Neuronal stem cell (in vitro differentiated cells): ENCODE measurements at regions not wholly inside any gene's neighbourhood (a gene's known extent, or its start where the extent isn't known, plus 50 kb on each side); places are given as distances from the start of the nearest gene placed in this dataset.

Experiments
- DNase-seq: peaks from one replicate; pipeline ENCODE4 v3.0.0-alpha.2; 2013; ENCODE audit warnings: low spot score
- H2AFZ ChIP-seq: one replicate; pipeline ENCODE4 v1.6.1; 2013; ENCODE audit warnings: mild to moderate bottlenecking, low read length, inconsistent platforms
- H2AK5ac ChIP-seq: 2 replicates; pipeline ENCODE4 v1.6.1; 2013; ENCODE audit warnings: low read depth, mild to moderate bottlenecking, inconsistent platforms, low read length, moderate library complexity, mixed read lengths
- H2BK120ac ChIP-seq: 2 replicates; pipeline ENCODE4 v1.6.1; 2013; ENCODE audit warnings: low read depth, mild to moderate bottlenecking, inconsistent platforms, low read length, moderate library complexity, mixed read lengths
- H2BK12ac ChIP-seq: one replicate; pipeline ENCODE4 v1.6.1; 2013; ENCODE audit warnings: low read length, inconsistent platforms
- H2BK15ac ChIP-seq: 2 replicates; pipeline ENCODE4 v1.6.1; 2013; ENCODE audit warnings: mild to moderate bottlenecking, low read length, inconsistent platforms, mixed read lengths
- H2BK5ac ChIP-seq: one replicate; pipeline ENCODE4 v1.6.1; 2013; ENCODE audit warnings: inconsistent platforms, mild to moderate bottlenecking, low read length, moderate library complexity
- H3K14ac ChIP-seq: one replicate; pipeline ENCODE4 v1.6.1; 2013; ENCODE audit warnings: low read length, inconsistent platforms
- H3K18ac ChIP-seq: 2 replicates; pipeline ENCODE4 v1.6.1; 2013; ENCODE audit warnings: low read length, inconsistent platforms
- H3K23ac ChIP-seq: 2 replicates; pipeline ENCODE4 v1.6.1; 2013; ENCODE audit warnings: low read depth, mild to moderate bottlenecking, mixed read lengths, low read length, inconsistent platforms; ENCODE audit not compliant: poor library complexity
- H3K27ac ChIP-seq: replicated peaks from 3 replicates; pipeline ENCODE4 v1.5.1; 2013; ENCODE audit warnings: low read length, inconsistent platforms
- H3K27me3 ChIP-seq, 3 experiments: 2 replicates each; pipeline ENCODE4 v1.6.1; 2013; ENCODE audit warnings: low read length in 3 of 3, mild to moderate bottlenecking in 2 of 3, inconsistent platforms in 1 of 3, low read depth in 1 of 3, mixed read lengths in 1 of 3, moderate library complexity in 1 of 3; ENCODE audit not compliant: control insufficient read depth in 3 of 3, insufficient read depth in 3 of 3
- H3K36me3 ChIP-seq, 2 donors: replicated peaks in 1 of 2; 2 replicates each; pipeline ENCODE4 v1.6.1; 2013; ENCODE audit warnings: low read length in 2 of 2; ENCODE audit not compliant: control insufficient read depth in 2 of 2, insufficient read depth in 2 of 2
- H3K4ac ChIP-seq: 2 replicates; pipeline ENCODE4 v1.6.1; 2013; ENCODE audit warnings: inconsistent platforms, mild to moderate bottlenecking, low read length, moderate library complexity
- H3K4me1 ChIP-seq, 2 donors: 1 replicate in 1 of 2; 2 replicates in 1 of 2; pipeline ENCODE4 v1.6.1; 2013; ENCODE audit warnings: low read length in 2 of 2, low read depth in 1 of 2; ENCODE audit not compliant: control insufficient read depth in 2 of 2, insufficient read depth in 1 of 2
- H3K4me2 ChIP-seq: one replicate; pipeline ENCODE4 v1.6.1; 2013; ENCODE audit warnings: mild to moderate bottlenecking, low read length, inconsistent platforms; ENCODE audit not compliant: insufficient read depth, poor library complexity, severe bottlenecking
- H3K4me3 ChIP-seq, 2 donors: 2 replicates each; pipeline ENCODE4 v1.5.1; 2013; ENCODE audit warnings: low read length in 2 of 2, mild to moderate bottlenecking in 2 of 2, inconsistent platforms in 1 of 2, moderate library complexity in 1 of 2
- H3K79me1 ChIP-seq: one replicate; pipeline ENCODE4 v1.6.1; 2013; ENCODE audit warnings: low read depth, mild to moderate bottlenecking, inconsistent platforms, low read length, moderate library complexity
- H3K9ac ChIP-seq: one replicate; pipeline ENCODE4 v1.6.1; 2013; ENCODE audit warnings: mild to moderate bottlenecking, low read depth, low read length, inconsistent platforms; ENCODE audit not compliant: poor library complexity
- H3K9me3 ChIP-seq, 2 donors: replicated peaks in 1 of 2; 2 replicates each; pipeline versions ENCODE3 to v1.6.1; 2013; ENCODE audit warnings: low read length in 2 of 2, mild to moderate bottlenecking in 2 of 2, inconsistent platforms in 1 of 2, low read depth in 1 of 2, mixed read lengths in 1 of 2, moderate library complexity in 1 of 2; ENCODE audit not compliant: control insufficient read depth in 2 of 2, insufficient read depth in 1 of 2
- H4K8ac ChIP-seq: one replicate; pipeline ENCODE4 v1.6.1; 2013; ENCODE audit warnings: low read depth, mild to moderate bottlenecking, inconsistent platforms, low read length, moderate library complexity
- H4K91ac ChIP-seq: one replicate; pipeline ENCODE4 v1.6.1; 2013; ENCODE audit warnings: low read length, low read depth, mild to moderate bottlenecking, inconsistent platforms; ENCODE audit not compliant: poor library complexity
- WGBS, 2 donors: extraction: QIAGEN DNeasy Blood & Tissue Kit; methylation state at CpG; one replicate each; pipeline ENCODE4 v1.1.7; 2013; ENCODE audit warnings: missing lambda C conversion rate in 2 of 2, mixed read lengths in 1 of 2; ENCODE audit not compliant: insufficient read length in 2 of 2, insufficient replicate concordance in 1 of 2; ENCODE audit errors: extremely low coverage in 2 of 2; 5-methylcytosine and 5-hydroxymethylcytosine counted together

DNA sequence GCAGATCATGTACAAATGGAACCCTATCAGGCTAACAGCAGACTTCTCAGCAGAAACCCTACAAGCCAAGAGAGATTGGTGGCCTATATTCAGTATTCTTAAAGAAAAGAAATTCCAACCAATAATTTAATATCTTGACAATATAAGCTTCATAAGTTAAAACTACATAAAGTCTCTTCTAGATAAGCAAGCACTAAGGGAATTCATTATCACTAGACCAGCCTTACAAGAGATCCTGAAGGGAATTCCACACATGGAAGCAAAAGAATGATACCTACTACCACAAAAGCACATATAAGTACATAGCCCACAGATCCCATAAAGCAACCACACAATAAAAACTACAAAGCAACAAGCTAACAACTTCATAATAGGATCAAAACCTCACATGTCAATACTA is 60.4 kb upstream of the SCAF11 start:
- Histone ChIP-seq H3K4ac (no peak overlapping the region), H3K9ac (no peak overlapping the region), H3K18ac (no peak overlapping the region)

DNA sequence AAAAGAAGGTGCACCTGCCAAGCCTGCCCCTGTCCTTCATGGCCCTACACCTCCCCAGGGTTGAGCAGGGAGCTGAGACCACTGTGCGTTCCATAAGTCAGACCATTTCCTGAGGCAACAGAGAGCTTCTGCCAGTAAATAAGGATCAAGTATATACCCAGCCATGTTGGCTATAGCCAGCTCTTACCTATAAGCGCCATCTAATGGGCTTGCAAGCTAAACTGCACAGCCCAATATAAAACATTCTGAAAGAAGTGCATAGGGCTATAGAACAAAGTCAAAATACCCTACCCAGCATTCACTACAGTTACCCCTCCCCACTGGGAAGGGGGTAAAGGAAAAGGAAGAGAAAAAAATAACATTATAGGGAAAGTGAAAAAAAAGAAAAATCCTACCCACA is 59.3 kb upstream of the SCAF11 start:
- no peak for DNase-seq
- Histone ChIP-seq H2AFZ (no peak overlapping the region), H3K4me3 (no peak overlapping the region)

More for the DNA sequence above, 60.4 kb upstream of the SCAF11 start:
- H2BK5ac ChIP-seq = no peak overlapping the region
- no peaks in the 10 kb centered on the region for H3K4me1 ChIP-seq
- H3K4me2 ChIP-seq = no peak overlapping the region
- H3K79me1 ChIP-seq = no peaks in the 10 kb centered on the region
- H2BK15ac ChIP-seq = no peak overlapping the region
- H3K14ac ChIP-seq = no peak overlapping the region
- H3K9me3 ChIP-seq = peaks cover 0 to 8% of the 10 kb centered on the region in 2 donors
- H2BK12ac ChIP-seq = no peak overlapping the region
- no peaks in the 10 kb centered on the region for H3K27me3 ChIP-seq
- DNase-seq = no peak
- H4K91ac ChIP-seq = no peak overlapping the region
- H3K36me3 ChIP-seq = no peaks in the 10 kb centered on the region
- H3K4me3 ChIP-seq = no peak overlapping the region
- no peak overlapping the region for H4K8ac ChIP-seq
- no peak overlapping the region for H2AK5ac ChIP-seq
- no peak overlapping the region for H3K23ac ChIP-seq
- no peak overlapping the region for H2BK120ac ChIP-seq
- no peak overlapping the region for H3K27ac ChIP-seq
- no peak overlapping the region for H2AFZ ChIP-seq

DNA sequence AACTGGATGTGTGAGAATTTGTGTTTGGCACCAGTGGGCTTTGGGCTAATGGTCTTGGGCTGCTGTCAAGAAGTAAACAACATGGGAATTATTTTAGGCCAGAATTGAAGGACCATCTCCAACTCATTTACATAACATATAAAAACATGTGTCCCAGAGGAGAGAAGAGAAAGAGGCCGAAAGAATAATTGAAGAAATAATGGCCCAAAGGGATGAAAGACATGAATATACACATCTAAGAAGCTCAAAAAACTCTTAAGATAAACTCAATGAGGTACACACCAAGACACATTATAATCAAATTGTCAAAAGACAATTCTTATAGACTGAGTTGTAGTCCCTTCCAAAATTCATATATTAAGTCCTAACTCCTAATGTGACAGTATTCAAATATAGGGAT is 56.1 kb upstream of the SCAF11 start:
- Histone ChIP-seq H2BK12ac (no peak overlapping the region), H3K9ac (no peak overlapping the region), H3K18ac (no peak overlapping the region), H3K14ac (no peak overlapping the region), H2AFZ (no peak overlapping the region), H3K4me3 (no peak overlapping the region), H3K27ac (no peak overlapping the region), H2BK120ac (no peak overlapping the region), H3K4me1 (no peaks in the 10 kb centered on the region), H3K36me3 (no peaks in the 10 kb centered on the region), H3K4ac (no peak overlapping the region), H2AK5ac (no peak overlapping the region), H3K79me1 (no peaks in the 10 kb centered on the region), H3K4me2 (no peak overlapping the region), H3K9me3 (peaks cover 0 to 8% of the 10 kb centered on the region in 2 donors), H3K27me3 (no peaks in the 10 kb centered on the region), H4K91ac (no peak overlapping the region), H3K23ac (no peak overlapping the region), H2BK15ac (no peak overlapping the region), H2BK5ac (no peak overlapping the region), H4K8ac (no peak overlapping the region)
- no CpG with 5 or more reads among the region's 1 CpG for WGBS, 2 donors
- DNase-seq = no peak

More for the DNA sequence above, 59.3 kb upstream of the SCAF11 start:
- no peak overlapping the region for H3K9ac ChIP-seq
- no peaks in the 10 kb centered on the region for H3K79me1 ChIP-seq
- no peak overlapping the region for H3K18ac ChIP-seq
- H2BK5ac ChIP-seq = no peak overlapping the region
- H3K36me3 ChIP-seq = no peaks in the 10 kb centered on the region
- no peak overlapping the region for H2BK15ac ChIP-seq
- no peak overlapping the region for H3K27ac ChIP-seq
- no peak overlapping the region for H2BK12ac ChIP-seq
- no peak overlapping the region for H2BK120ac ChIP-seq
- H3K9me3 ChIP-seq = peaks cover 0 to 8% of the 10 kb centered on the region in 2 donors
- no peak overlapping the region for H3K23ac ChIP-seq
- no peak overlapping the region for H3K4me2 ChIP-seq
- no peak overlapping the region for H4K8ac ChIP-seq
- no peaks in the 10 kb centered on the region for H3K27me3 ChIP-seq
- H2AK5ac ChIP-seq = no peak overlapping the region
- WGBS, 2 donors = no CpG with 5 or more reads among the region's 2 CpGs
- no peak overlapping the region for H4K91ac ChIP-seq
- no peaks in the 10 kb centered on the region for H3K4me1 ChIP-seq
- H3K4ac ChIP-seq = no peak overlapping the region
- no peak overlapping the region for H3K14ac ChIP-seq

- H3K36me3 ChIP-seq = no peaks in the 10 kb centered on the region
- H3K4me1 ChIP-seq = no peaks in the 10 kb centered on the region
- H2AK5ac ChIP-seq = no peak overlapping the region
- no peak overlapping the region for H3K4me2 ChIP-seq
- no peak overlapping the region for H3K9ac ChIP-seq
- no peak overlapping the region for H2BK15ac ChIP-seq
- no peak overlapping the region for H2BK5ac ChIP-seq
- no peak overlapping the region for H3K23ac ChIP-seq
- no peak overlapping the region for H4K8ac ChIP-seq
- H3K79me1 ChIP-seq = no peaks in the 10 kb centered on the region
- H2BK12ac ChIP-seq = no peak overlapping the region
- no peak overlapping the region for H4K91ac ChIP-seq
- peaks cover 0 to 6% of the 10 kb centered on the region in 2 donors for H3K9me3 ChIP-seq
- no peak overlapping the region for H3K4me3 ChIP-seq
- no peak overlapping the region for H3K4ac ChIP-seq
- no peak for DNase-seq
- H3K14ac ChIP-seq = no peak overlapping the region
- no peak overlapping the region for H2AFZ ChIP-seq
- no peak overlapping the region for H2BK120ac ChIP-seq
- no peak overlapping the region for H3K18ac ChIP-seq
- H3K27me3 ChIP-seq = no peaks in the 10 kb centered on the region
- no CpG with 5 or more reads among the region's 1 CpG for WGBS, 2 donors
- H3K27ac ChIP-seq = no peak overlapping the region
Measured at GRCh38 chr12:46043972-46044520, 53.7 kb upstream of the SCAF11 start.
